Nephron (organoid): ENCODE measurements at regions not wholly inside any gene's neighbourhood (a gene's known extent, or its start where the extent isn't known, plus 50 kb on each side); places are given as distances from the start of the nearest gene placed in this dataset.
A peak's percentile ranks its signal among the peaks of the same experiment; 100 is the strongest.

ENCODE experiments used
- H3K27ac Mint-ChIP-seq, 3 experiments: 2 replicates each; pipeline ENCODE4 v1.8.0; 2020; ENCODE audit warnings: mixed read lengths in 3 of 3, mild to moderate bottlenecking in 2 of 3, moderate library complexity in 1 of 3
- H3K27me3 Mint-ChIP-seq: 2 replicates; pipeline ENCODE4 v1.8.0; 2021; ENCODE audit warnings: low read depth, mild to moderate bottlenecking, moderate library complexity, mixed read lengths
- H3K36me3 Mint-ChIP-seq: 2 replicates; pipeline ENCODE4 v1.8.0; 2020; ENCODE audit warnings: low read depth, mixed read lengths
- H3K4me1 Mint-ChIP-seq: 2 replicates; pipeline ENCODE4 v1.8.0; 2020; ENCODE audit warnings: mixed read lengths
- H3K4me3 Mint-ChIP-seq, 3 experiments: 2 replicates each; pipeline ENCODE4 v1.8.0; 2020; ENCODE audit warnings: mild to moderate bottlenecking in 3 of 3, mixed read lengths in 3 of 3, moderate library complexity in 2 of 3
- H3K9me3 Mint-ChIP-seq: 2 replicates; pipeline ENCODE4 v1.8.0; 2020; ENCODE audit warnings: mixed read lengths
- TF ChIP-seq, protein P1 (sequence below), 3 experiments: fragments of 200-600 bp; sonication (generic); IDR thresholded peaks; one replicate each; pipeline ENCODE4 v1.5.0; 2021; ENCODE audit warnings: antibody characterized with exemption in 3 of 3; ENCODE audit not compliant: unreplicated experiment in 3 of 3

GRCh38 chr4:23728971-23729370 is 160.9 kb downstream of the PPARGC1A start:
- Mint-ChIP-seq H3K27ac (no peak overlapping the region), H3K27me3 (no peaks in the 10 kb centered on the region)

DNA sequence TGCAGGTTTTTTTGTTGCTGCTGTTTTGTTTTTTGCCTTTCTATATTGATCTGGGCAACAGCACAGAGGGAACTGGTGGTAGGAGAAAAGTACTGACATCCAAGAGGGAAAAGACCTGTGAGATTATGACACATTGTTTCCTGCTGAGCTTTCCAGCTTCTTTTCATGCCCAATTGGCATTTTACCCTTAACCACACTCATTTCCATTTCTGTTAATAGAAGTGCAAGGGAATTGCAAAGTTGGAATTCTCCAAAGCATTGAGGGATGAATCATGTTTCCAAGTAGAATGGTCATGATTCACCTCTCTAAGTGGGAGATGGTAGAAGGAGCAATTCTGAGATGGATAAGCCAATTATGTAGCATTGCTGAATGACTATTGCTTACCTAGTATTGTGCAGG is 161.5 kb downstream of the PPARGC1A start:
- TF ChIP-seq, protein P1, sequence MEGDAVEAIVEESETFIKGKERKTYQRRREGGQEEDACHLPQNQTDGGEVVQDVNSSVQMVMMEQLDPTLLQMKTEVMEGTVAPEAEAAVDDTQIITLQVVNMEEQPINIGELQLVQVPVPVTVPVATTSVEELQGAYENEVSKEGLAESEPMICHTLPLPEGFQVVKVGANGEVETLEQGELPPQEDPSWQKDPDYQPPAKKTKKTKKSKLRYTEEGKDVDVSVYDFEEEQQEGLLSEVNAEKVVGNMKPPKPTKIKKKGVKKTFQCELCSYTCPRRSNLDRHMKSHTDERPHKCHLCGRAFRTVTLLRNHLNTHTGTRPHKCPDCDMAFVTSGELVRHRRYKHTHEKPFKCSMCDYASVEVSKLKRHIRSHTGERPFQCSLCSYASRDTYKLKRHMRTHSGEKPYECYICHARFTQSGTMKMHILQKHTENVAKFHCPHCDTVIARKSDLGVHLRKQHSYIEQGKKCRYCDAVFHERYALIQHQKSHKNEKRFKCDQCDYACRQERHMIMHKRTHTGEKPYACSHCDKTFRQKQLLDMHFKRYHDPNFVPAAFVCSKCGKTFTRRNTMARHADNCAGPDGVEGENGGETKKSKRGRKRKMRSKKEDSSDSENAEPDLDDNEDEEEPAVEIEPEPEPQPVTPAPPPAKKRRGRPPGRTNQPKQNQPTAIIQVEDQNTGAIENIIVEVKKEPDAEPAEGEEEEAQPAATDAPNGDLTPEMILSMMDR (IDR thresholded peaks at IDR 0.05; ENCODE audit: unreplicated experiment in 3 of 3) = no peak
- Mint-ChIP-seq H3K9me3 (no peaks in the 10 kb centered on the region), H3K4me3 (no peak overlapping the region), H3K36me3 (no peaks in the 10 kb centered on the region), H3K27me3 (no peaks in the 10 kb centered on the region), H3K27ac (no peak overlapping the region), H3K4me1 (no peaks in the 10 kb centered on the region)

More at GRCh38 chr4:23728971-23729370, 160.9 kb downstream of the PPARGC1A start:
- TF ChIP-seq, protein P1 (IDR thresholded peaks at IDR 0.05; ENCODE audit: unreplicated experiment in 3 of 3) = no peak
- H3K4me3 Mint-ChIP-seq = no peak overlapping the region
- no peaks in the 10 kb centered on the region for H3K9me3 Mint-ChIP-seq
- no peaks in the 10 kb centered on the region for H3K4me1 Mint-ChIP-seq
- no peaks in the 10 kb centered on the region for H3K36me3 Mint-ChIP-seq

GRCh38 chr4:23720556-23720955 is 169.3 kb downstream of the PPARGC1A start:
- peaks cover 10% of the 10 kb centered on the region for H3K27me3 Mint-ChIP-seq
- TF ChIP-seq, protein P1 (IDR thresholded peaks at IDR 0.05; ENCODE audit: unreplicated experiment in 3 of 3) = no peak
- H3K36me3 Mint-ChIP-seq = no peaks in the 10 kb centered on the region
- H3K4me3 Mint-ChIP-seq = no peak overlapping the region
- no peak overlapping the region for H3K27ac Mint-ChIP-seq
- H3K9me3 Mint-ChIP-seq = no peaks in the 10 kb centered on the region
- H3K4me1 Mint-ChIP-seq = no peaks in the 10 kb centered on the region

- TF ChIP-seq, protein P1 (IDR thresholded peaks at IDR 0.05; ENCODE audit: unreplicated experiment in 3 of 3) = no peak
- Mint-ChIP-seq H3K4me1 (no peaks in the 10 kb centered on the region), H3K27me3 (peaks cover 10% of the 10 kb centered on the region), H3K4me3 (no peak overlapping the region), H3K36me3 (no peaks in the 10 kb centered on the region), H3K9me3 (no peaks in the 10 kb centered on the region), H3K27ac (no peak overlapping the region)
Observed at GRCh38 chr4:23718435-23718834, 171.4 kb downstream of the PPARGC1A start.

- Mint-ChIP-seq H3K9me3 (no peaks in the 10 kb centered on the region), H3K27me3 (peaks cover 10% of the 10 kb centered on the region), H3K4me1 (no peaks in the 10 kb centered on the region), H3K36me3 (no peaks in the 10 kb centered on the region), H3K27ac (no peak overlapping the region), H3K4me3 (no peak overlapping the region)
- TF ChIP-seq, protein P1 (IDR thresholded peaks at IDR 0.05; ENCODE audit: unreplicated experiment in 3 of 3) = peak; percentile 28 to 40 (median 32)
Observed at GRCh38 chr4:23717528-23718248, 172.2 kb downstream of the PPARGC1A start.

- TF ChIP-seq, protein P1 (IDR thresholded peaks at IDR 0.05; ENCODE audit: unreplicated experiment in 3 of 3) = no peak
- no peak overlapping the region for H3K27ac Mint-ChIP-seq
- H3K36me3 Mint-ChIP-seq = no peaks in the 10 kb centered on the region
- H3K9me3 Mint-ChIP-seq = no peaks in the 10 kb centered on the region
- no peaks in the 10 kb centered on the region for H3K27me3 Mint-ChIP-seq
- H3K4me3 Mint-ChIP-seq = no peak overlapping the region
- peaks cover 5% of the 10 kb centered on the region for H3K4me1 Mint-ChIP-seq
Observed at GRCh38 chr4:23710298-23710697, 179.5 kb downstream of the PPARGC1A start.
